ENCODE measurements at regions not wholly inside any gene's neighbourhood (a gene's known extent, or its start where the extent isn't known, plus 50 kb on each side); places are given as distances from the start of the nearest gene placed in this dataset.

DNA sequence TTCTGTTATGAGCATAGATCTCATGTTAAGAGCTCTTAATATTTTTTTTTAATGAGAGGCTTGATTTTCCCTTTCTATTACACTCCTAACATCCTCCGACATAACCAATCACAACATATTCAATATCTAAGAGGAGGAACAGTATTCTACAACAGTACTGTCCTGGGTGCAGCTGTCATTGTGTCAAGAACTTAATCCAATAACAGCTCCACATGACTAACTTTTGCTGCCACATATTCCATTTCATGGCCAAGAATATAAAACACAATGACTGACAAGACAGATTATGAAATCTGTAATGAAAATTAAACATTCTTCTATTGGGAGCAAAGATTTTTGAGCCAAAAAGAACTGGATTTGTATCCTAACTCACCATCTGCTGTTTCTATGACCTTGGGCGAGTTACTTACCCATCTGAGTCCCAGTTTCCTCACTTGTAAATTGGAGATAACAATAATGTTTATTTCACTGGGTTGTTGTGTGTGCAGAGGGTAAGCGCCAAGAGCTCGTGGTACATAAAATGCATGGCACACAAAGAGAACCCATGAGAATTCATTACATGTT lies 405.6 kb downstream of the SPRY1 start:
- Histone ChIP-seq H3K9ac (ENCODE audit: insufficient read length, low read depth) (no peak overlapping the region), H3K9me3 (ENCODE audit: insufficient read depth, low read length) (no peaks in the 10 kb centered on the region), H3K27me3 (ENCODE audit: insufficient read depth, insufficient read length) (no peaks in the 10 kb centered on the region), H3K36me3 (ENCODE audit: insufficient read depth, insufficient read length, low read length) (no peaks in the 10 kb centered on the region), H3K4me3 (ENCODE audit: insufficient read length, low read depth) (no peak overlapping the region), H3K4me1 (ENCODE audit: insufficient read depth, insufficient read length) (no peaks in the 10 kb centered on the region)
- no peak for TF ChIP-seq ZNF274 (IDR thresholded peaks at IDR 0.05; ENCODE audit: low read depth, low read length)
- no peak for TF ChIP-seq SUZ12 (IDR thresholded peaks at IDR 0.05; ENCODE audit: extremely low read depth, insufficient read depth, insufficient read length)
- no peak for TF ChIP-seq YY1 (IDR thresholded peaks at IDR 0.05; ENCODE audit: insufficient read depth, insufficient read length)
- DNase-seq (ENCODE audit: low read depth, low spot score) = no peak

DNA sequence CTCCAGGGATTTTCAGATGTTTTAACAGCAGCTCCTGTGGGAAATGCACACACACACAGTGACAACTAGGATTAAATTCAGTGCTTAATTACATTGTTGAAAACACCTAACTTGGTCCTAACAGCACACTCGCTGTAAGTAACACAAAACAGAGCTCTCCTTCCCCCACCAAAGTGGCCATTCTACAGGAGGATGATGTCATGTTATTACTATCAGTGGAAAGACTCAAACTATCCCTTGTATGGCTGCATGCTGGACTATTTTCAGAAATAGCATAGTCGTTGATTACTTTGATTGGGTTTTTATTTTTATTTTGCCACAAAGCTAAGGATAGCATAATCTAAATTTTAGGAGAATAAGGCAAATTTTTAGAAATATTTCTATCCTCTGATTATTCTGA lies 406.3 kb downstream of the SPRY1 start:
- TF ChIP-seq YY1 (IDR thresholded peaks at IDR 0.05; ENCODE audit: insufficient read depth, insufficient read length) (no peak), SUZ12 (IDR thresholded peaks at IDR 0.05; ENCODE audit: extremely low read depth, insufficient read depth, insufficient read length) (no peak), ZNF274 (IDR thresholded peaks at IDR 0.05; ENCODE audit: low read depth, low read length) (no peak)
- no peak overlapping the region for H3K9ac ChIP-seq (ENCODE audit: insufficient read length, low read depth)
- H3K36me3 ChIP-seq (ENCODE audit: insufficient read depth, insufficient read length, low read length) = no peaks in the 10 kb centered on the region
- no peak for DNase-seq (ENCODE audit: low read depth, low spot score)
- no peaks in the 10 kb centered on the region for H3K9me3 ChIP-seq (ENCODE audit: insufficient read depth, low read length)
- no peaks in the 10 kb centered on the region for H3K27me3 ChIP-seq (ENCODE audit: insufficient read depth, insufficient read length)
- H3K4me3 ChIP-seq (ENCODE audit: insufficient read length, low read depth) = no peak overlapping the region
- no peaks in the 10 kb centered on the region for H3K4me1 ChIP-seq (ENCODE audit: insufficient read depth, insufficient read length)

DNA sequence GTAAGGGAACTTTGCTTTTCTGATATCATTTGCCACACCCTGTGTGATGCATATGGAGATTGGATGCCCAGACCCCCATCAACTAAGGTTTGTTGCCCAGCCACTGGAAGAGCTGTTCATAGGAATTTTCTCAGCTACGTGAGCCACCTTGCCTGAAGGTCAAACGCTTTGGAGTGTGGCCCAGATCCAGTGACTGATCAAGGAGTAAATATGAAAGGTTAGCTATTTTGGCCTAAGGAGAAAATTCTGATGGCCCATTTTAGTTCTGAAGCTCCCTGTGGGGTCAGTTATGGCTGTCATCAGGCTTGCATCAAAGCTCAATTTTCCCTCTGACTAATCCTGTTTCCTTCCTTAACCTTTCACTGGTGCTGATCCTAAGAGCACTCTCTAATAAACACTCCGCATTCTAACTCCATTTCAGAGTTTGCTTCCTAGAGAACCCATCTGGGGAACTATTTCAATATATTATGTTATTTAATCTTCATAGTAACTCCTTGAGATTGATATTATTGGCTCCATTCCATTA lies 407.7 kb downstream of the SPRY1 start:
- no peak for TF ChIP-seq YY1 (IDR thresholded peaks at IDR 0.05; ENCODE audit: insufficient read depth, insufficient read length)
- no peak for TF ChIP-seq ZNF274 (IDR thresholded peaks at IDR 0.05; ENCODE audit: low read depth, low read length)
- TF ChIP-seq SUZ12 (IDR thresholded peaks at IDR 0.05; ENCODE audit: extremely low read depth, insufficient read depth, insufficient read length) = no peak
- no peak for DNase-seq (ENCODE audit: low read depth, low spot score)
- Histone ChIP-seq H3K9me3 (ENCODE audit: insufficient read depth, low read length) (no peaks in the 10 kb centered on the region), H3K4me3 (ENCODE audit: insufficient read length, low read depth) (no peak overlapping the region), H3K36me3 (ENCODE audit: insufficient read depth, insufficient read length, low read length) (no peaks in the 10 kb centered on the region), H3K4me1 (ENCODE audit: insufficient read depth, insufficient read length) (no peaks in the 10 kb centered on the region), H3K9ac (ENCODE audit: insufficient read length, low read depth) (no peak overlapping the region), H3K27me3 (ENCODE audit: insufficient read depth, insufficient read length) (no peaks in the 10 kb centered on the region)

DNA sequence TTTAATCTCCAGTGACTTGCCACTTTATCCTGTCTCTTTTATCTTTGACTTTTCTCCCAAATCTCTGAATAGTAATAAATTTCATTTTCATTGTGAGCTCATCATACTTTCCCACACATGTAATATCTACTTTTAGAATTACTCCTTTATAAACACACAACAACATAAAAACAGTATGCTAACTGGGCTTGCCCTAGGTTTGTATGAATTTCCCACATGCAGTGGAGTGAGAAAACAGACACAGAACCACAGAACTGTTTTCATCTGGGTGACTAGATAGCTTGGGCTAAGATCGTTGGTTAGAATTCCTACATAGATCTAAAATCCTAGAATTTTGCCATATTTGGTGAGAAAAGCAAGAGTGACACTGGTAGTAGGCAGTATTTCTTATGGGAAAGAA lies 409.5 kb downstream of the SPRY1 start:
- DNase-seq (ENCODE audit: low read depth, low spot score) = no peak
- Histone ChIP-seq H3K4me1 (ENCODE audit: insufficient read depth, insufficient read length) (no peaks in the 10 kb centered on the region), H3K4me3 (ENCODE audit: insufficient read length, low read depth) (no peak overlapping the region), H3K36me3 (ENCODE audit: insufficient read depth, insufficient read length, low read length) (no peaks in the 10 kb centered on the region), H3K9me3 (ENCODE audit: insufficient read depth, low read length) (no peaks in the 10 kb centered on the region), H3K27me3 (ENCODE audit: insufficient read depth, insufficient read length) (no peaks in the 10 kb centered on the region), H3K9ac (ENCODE audit: insufficient read length, low read depth) (no peak overlapping the region)
- TF ChIP-seq YY1 (IDR thresholded peaks at IDR 0.05; ENCODE audit: insufficient read depth, insufficient read length) = no peak
- no peak for TF ChIP-seq ZNF274 (IDR thresholded peaks at IDR 0.05; ENCODE audit: low read depth, low read length)
- TF ChIP-seq SUZ12 (IDR thresholded peaks at IDR 0.05; ENCODE audit: extremely low read depth, insufficient read depth, insufficient read length) = no peak

DNA sequence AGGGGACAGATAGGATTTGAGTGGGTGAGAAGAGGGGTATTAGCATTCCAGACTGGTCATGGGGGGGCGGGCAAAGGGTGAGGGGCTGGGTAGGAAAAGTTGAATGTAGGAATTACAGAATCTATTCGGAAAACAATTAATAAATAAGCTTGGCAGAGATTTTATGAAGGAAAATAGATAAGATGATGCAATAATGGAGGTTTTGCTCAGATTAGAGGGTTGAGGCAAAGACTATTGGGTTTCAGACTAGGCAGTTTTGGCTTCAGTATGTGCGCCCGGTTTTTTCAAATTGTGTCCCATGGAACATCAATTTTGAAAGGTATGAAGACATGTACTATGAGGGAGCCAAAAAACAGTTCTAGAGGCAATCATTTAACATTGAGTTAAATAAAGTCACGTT lies 410.6 kb downstream of the SPRY1 start:
- no peaks in the 10 kb centered on the region for H3K4me1 ChIP-seq (ENCODE audit: insufficient read depth, insufficient read length)
- H3K9me3 ChIP-seq (ENCODE audit: insufficient read depth, low read length) = no peaks in the 10 kb centered on the region
- no peaks in the 10 kb centered on the region for H3K36me3 ChIP-seq (ENCODE audit: insufficient read depth, insufficient read length, low read length)
- H3K27me3 ChIP-seq (ENCODE audit: insufficient read depth, insufficient read length) = no peaks in the 10 kb centered on the region
- DNase-seq (ENCODE audit: low read depth, low spot score) = no peak
- H3K4me3 ChIP-seq (ENCODE audit: insufficient read length, low read depth) = no peak overlapping the region
- no peak overlapping the region for H3K9ac ChIP-seq (ENCODE audit: insufficient read length, low read depth)
- TF ChIP-seq SUZ12 (IDR thresholded peaks at IDR 0.05; ENCODE audit: extremely low read depth, insufficient read depth, insufficient read length) = no peak
- no peak for TF ChIP-seq ZNF274 (IDR thresholded peaks at IDR 0.05; ENCODE audit: low read depth, low read length)
- TF ChIP-seq YY1 (IDR thresholded peaks at IDR 0.05; ENCODE audit: insufficient read depth, insufficient read length) = no peak

DNA sequence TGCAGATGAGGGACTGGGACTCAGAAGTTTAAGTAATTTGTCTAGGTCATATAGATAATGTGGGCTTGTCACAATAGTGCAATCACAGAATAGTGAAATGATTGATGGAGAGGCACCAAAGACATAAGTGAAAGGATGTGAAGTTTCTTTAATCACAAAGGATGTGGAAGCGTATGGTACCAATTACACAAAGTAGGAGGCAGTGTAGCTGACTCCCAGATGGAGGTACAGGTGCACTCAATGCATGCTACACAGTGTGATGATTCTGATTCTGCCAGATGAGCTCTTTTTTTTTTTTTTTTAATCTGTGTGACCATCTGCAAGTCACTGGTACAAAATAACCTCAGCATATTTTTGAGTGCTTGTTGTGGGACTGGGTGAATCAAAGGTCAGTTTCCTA lies 411.3 kb downstream of the SPRY1 start:
- no peak for TF ChIP-seq YY1 (IDR thresholded peaks at IDR 0.05; ENCODE audit: insufficient read depth, insufficient read length)
- no peak for TF ChIP-seq ZNF274 (IDR thresholded peaks at IDR 0.05; ENCODE audit: low read depth, low read length)
- TF ChIP-seq SUZ12 (IDR thresholded peaks at IDR 0.05; ENCODE audit: extremely low read depth, insufficient read depth, insufficient read length) = no peak
- H3K9me3 ChIP-seq (ENCODE audit: insufficient read depth, low read length) = no peaks in the 10 kb centered on the region

DNA sequence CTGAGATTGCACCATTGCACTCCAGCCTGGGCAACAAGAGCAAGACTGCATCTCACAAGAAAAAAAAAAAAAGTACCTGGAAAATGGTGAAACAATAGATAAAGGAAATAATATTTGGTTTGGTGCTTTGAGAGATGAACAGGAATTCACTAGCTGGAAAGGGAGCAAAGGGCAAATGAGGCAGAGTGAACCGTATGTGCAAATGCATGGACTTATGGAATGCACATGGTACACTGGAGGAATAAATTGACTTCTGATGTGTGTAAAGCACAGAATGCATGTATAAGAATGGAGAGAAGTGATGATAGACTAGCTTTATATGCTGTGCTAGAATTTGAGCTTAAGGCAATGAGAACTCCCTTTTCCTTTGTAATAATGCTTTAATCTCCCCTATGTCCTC lies 413.3 kb downstream of the SPRY1 start:
- Histone ChIP-seq H3K4me3 (ENCODE audit: insufficient read length, low read depth) (no peak overlapping the region), H3K4me1 (ENCODE audit: insufficient read depth, insufficient read length) (no peaks in the 10 kb centered on the region), H3K9me3 (ENCODE audit: insufficient read depth, low read length) (no peaks in the 10 kb centered on the region), H3K27me3 (ENCODE audit: insufficient read depth, insufficient read length) (no peaks in the 10 kb centered on the region), H3K9ac (ENCODE audit: insufficient read length, low read depth) (no peak overlapping the region), H3K36me3 (ENCODE audit: insufficient read depth, insufficient read length, low read length) (no peaks in the 10 kb centered on the region)
- DNase-seq (ENCODE audit: low read depth, low spot score) = no peak
- TF ChIP-seq YY1 (IDR thresholded peaks at IDR 0.05; ENCODE audit: insufficient read depth, insufficient read length) (no peak), SUZ12 (IDR thresholded peaks at IDR 0.05; ENCODE audit: extremely low read depth, insufficient read depth, insufficient read length) (no peak), ZNF274 (IDR thresholded peaks at IDR 0.05; ENCODE audit: low read depth, low read length) (no peak)

More for the DNA sequence above, 411.3 kb downstream of the SPRY1 start:
- Histone ChIP-seq H3K9ac (ENCODE audit: insufficient read length, low read depth) (no peak overlapping the region), H3K4me1 (ENCODE audit: insufficient read depth, insufficient read length) (no peaks in the 10 kb centered on the region), H3K27me3 (ENCODE audit: insufficient read depth, insufficient read length) (no peaks in the 10 kb centered on the region), H3K36me3 (ENCODE audit: insufficient read depth, insufficient read length, low read length) (no peaks in the 10 kb centered on the region), H3K4me3 (ENCODE audit: insufficient read length, low read depth) (no peak overlapping the region)
- no peak for DNase-seq (ENCODE audit: low read depth, low spot score)

Data from NT2/D1 (cell line).